T-helper 1 cell treated with Interleukin-12 subunit alpha and Interleukin-12 subunit beta and Interleukin-4 antibody, amounts not matched to agents 30 μg/mL and 1 μg/mL, for 36 hours (primary cell): ENCODE measurements at regions not wholly inside any gene's neighbourhood (a gene's known extent, or its start where the extent isn't known, plus 50 kb on each side); places are given as distances from the start of the nearest gene placed in this dataset.

ENCODE experiments used
- H3K27ac Mint-ChIP-seq: one replicate; pipeline ENCODE4 v1.8.0; 2021; ENCODE audit warnings: mild to moderate bottlenecking, mixed read lengths
- H3K27me3 Mint-ChIP-seq: one replicate; pipeline ENCODE4 v1.8.0; 2021; ENCODE audit warnings: low read depth, mixed read lengths
- H3K36me3 Mint-ChIP-seq: one replicate; pipeline ENCODE4 v1.8.0; 2021; ENCODE audit warnings: low read depth, mixed read lengths
- H3K4me1 Mint-ChIP-seq: one replicate; pipeline ENCODE4 v1.8.0; 2021; ENCODE audit warnings: low read depth, mixed read lengths
- H3K4me3 Mint-ChIP-seq: one replicate; pipeline ENCODE4 v1.8.0; 2021; ENCODE audit warnings: mild to moderate bottlenecking, moderate library complexity, mixed read lengths
- H3K9me3 Mint-ChIP-seq: one replicate; pipeline ENCODE4 v1.8.0; 2021; ENCODE audit warnings: mixed read lengths

- no peaks in the 10 kb centered on the region for H3K9me3 Mint-ChIP-seq
- no peak overlapping the region for H3K4me3 Mint-ChIP-seq
- H3K27ac Mint-ChIP-seq, result no peak overlapping the region
- no peaks in the 10 kb centered on the region for H3K36me3 Mint-ChIP-seq
- no peaks in the 10 kb centered on the region for H3K4me1 Mint-ChIP-seq
- H3K27me3 Mint-ChIP-seq, result no peaks in the 10 kb centered on the region
Measured at GRCh38 chr16:65958086-65958485, 408.4 kb upstream of the CDH5 start.

- no peaks in the 10 kb centered on the region for H3K9me3 Mint-ChIP-seq
- no peaks in the 10 kb centered on the region for H3K4me1 Mint-ChIP-seq
- no peak overlapping the region for H3K4me3 Mint-ChIP-seq
- H3K36me3 Mint-ChIP-seq, result no peaks in the 10 kb centered on the region
- H3K27ac Mint-ChIP-seq, result no peak overlapping the region
- H3K27me3 Mint-ChIP-seq, result no peaks in the 10 kb centered on the region
Measured at GRCh38 chr16:65956100-65956499, 410.4 kb upstream of the CDH5 start.

GRCh38 chr16:65954446-65954845, 412.0 kb upstream of the CDH5 start:
- no peaks in the 10 kb centered on the region for H3K27me3 Mint-ChIP-seq
- no peak overlapping the region for H3K27ac Mint-ChIP-seq
- no peaks in the 10 kb centered on the region for H3K36me3 Mint-ChIP-seq
- H3K9me3 Mint-ChIP-seq, result no peaks in the 10 kb centered on the region
- no peaks in the 10 kb centered on the region for H3K4me1 Mint-ChIP-seq
- H3K4me3 Mint-ChIP-seq, result no peak overlapping the region

GRCh38 chr16:65950211-65950610, 416.3 kb upstream of the CDH5 start:
- no peak overlapping the region for H3K27ac Mint-ChIP-seq
- no peaks in the 10 kb centered on the region for H3K4me1 Mint-ChIP-seq
- H3K27me3 Mint-ChIP-seq, result no peaks in the 10 kb centered on the region
- H3K4me3 Mint-ChIP-seq, result no peak overlapping the region
- H3K36me3 Mint-ChIP-seq, result no peaks in the 10 kb centered on the region
- no peaks in the 10 kb centered on the region for H3K9me3 Mint-ChIP-seq

- no peaks in the 10 kb centered on the region for H3K36me3 Mint-ChIP-seq
- no peaks in the 10 kb centered on the region for H3K9me3 Mint-ChIP-seq
- H3K4me3 Mint-ChIP-seq, result no peak overlapping the region
- no peaks in the 10 kb centered on the region for H3K27me3 Mint-ChIP-seq
- no peaks in the 10 kb centered on the region for H3K4me1 Mint-ChIP-seq
- no peak overlapping the region for H3K27ac Mint-ChIP-seq
Measured at GRCh38 chr16:65948361-65948760, 418.1 kb upstream of the CDH5 start.

- H3K36me3 Mint-ChIP-seq, result no peaks in the 10 kb centered on the region
- H3K27ac Mint-ChIP-seq, result no peak overlapping the region
- H3K4me1 Mint-ChIP-seq, result no peaks in the 10 kb centered on the region
- H3K27me3 Mint-ChIP-seq, result no peaks in the 10 kb centered on the region
- H3K9me3 Mint-ChIP-seq, result no peaks in the 10 kb centered on the region
- no peak overlapping the region for H3K4me3 Mint-ChIP-seq
Measured at GRCh38 chr16:65947951-65948350, 418.5 kb upstream of the CDH5 start.

- Mint-ChIP-seq H3K36me3 (no peaks in the 10 kb centered on the region), H3K27ac (no peak overlapping the region), H3K4me1 (no peaks in the 10 kb centered on the region), H3K9me3 (no peaks in the 10 kb centered on the region), H3K27me3 (no peaks in the 10 kb centered on the region), H3K4me3 (no peak overlapping the region)
Measured at GRCh38 chr16:65945493-65945892, 421.0 kb upstream of the CDH5 start.

- no peak overlapping the region for H3K27ac Mint-ChIP-seq
- no peaks in the 10 kb centered on the region for H3K4me1 Mint-ChIP-seq
- H3K36me3 Mint-ChIP-seq, result no peaks in the 10 kb centered on the region
Measured at GRCh38 chr16:65944361-65944760, 422.1 kb upstream of the CDH5 start.

GRCh38 chr16:65940711-65941110, 425.8 kb upstream of the CDH5 start:
- Mint-ChIP-seq H3K36me3 (no peaks in the 10 kb centered on the region), H3K4me3 (no peak overlapping the region), H3K4me1 (no peaks in the 10 kb centered on the region), H3K27me3 (no peaks in the 10 kb centered on the region), H3K9me3 (peaks cover 2% of the 10 kb centered on the region), H3K27ac (no peak overlapping the region)

More at GRCh38 chr16:65944361-65944760, 422.1 kb upstream of the CDH5 start:
- no peaks in the 10 kb centered on the region for H3K27me3 Mint-ChIP-seq
- H3K9me3 Mint-ChIP-seq, result no peaks in the 10 kb centered on the region
- no peak overlapping the region for H3K4me3 Mint-ChIP-seq

GRCh38 chr16:65938083-65938482, 428.4 kb upstream of the CDH5 start:
- Mint-ChIP-seq H3K27ac (no peak overlapping the region), H3K36me3 (no peaks in the 10 kb centered on the region), H3K4me1 (no peaks in the 10 kb centered on the region), H3K9me3 (peaks cover 10% of the 10 kb centered on the region), H3K27me3 (no peaks in the 10 kb centered on the region), H3K4me3 (no peak overlapping the region)

- no peak overlapping the region for H3K27ac Mint-ChIP-seq
- H3K9me3 Mint-ChIP-seq, result peaks cover 11% of the 10 kb centered on the region
- no peaks in the 10 kb centered on the region for H3K36me3 Mint-ChIP-seq
- H3K27me3 Mint-ChIP-seq, result no peaks in the 10 kb centered on the region
- H3K4me3 Mint-ChIP-seq, result no peak overlapping the region
- H3K4me1 Mint-ChIP-seq, result no peaks in the 10 kb centered on the region
Measured at GRCh38 chr16:65937455-65937854, 429.0 kb upstream of the CDH5 start.

GRCh38 chr16:65936096-65936495, 430.4 kb upstream of the CDH5 start:
- no peak overlapping the region for H3K27ac Mint-ChIP-seq
- no peaks in the 10 kb centered on the region for H3K27me3 Mint-ChIP-seq
- H3K9me3 Mint-ChIP-seq, result peaks cover 11% of the 10 kb centered on the region
- no peaks in the 10 kb centered on the region for H3K4me1 Mint-ChIP-seq
- H3K4me3 Mint-ChIP-seq, result no peak overlapping the region
- no peaks in the 10 kb centered on the region for H3K36me3 Mint-ChIP-seq

- Mint-ChIP-seq H3K27me3 (no peaks in the 10 kb centered on the region), H3K9me3 (peaks cover 11% of the 10 kb centered on the region)
Measured at GRCh38 chr16:65934443-65934842, 432.0 kb upstream of the CDH5 start.

GRCh38 chr16:65933703-65934102, 432.8 kb upstream of the CDH5 start:
- Mint-ChIP-seq H3K9me3 (peaks cover 11% of the 10 kb centered on the region), H3K4me3 (no peak overlapping the region), H3K36me3 (no peaks in the 10 kb centered on the region), H3K4me1 (no peaks in the 10 kb centered on the region), H3K27ac (no peak overlapping the region), H3K27me3 (no peaks in the 10 kb centered on the region)

More at GRCh38 chr16:65934443-65934842, 432.0 kb upstream of the CDH5 start:
- no peak overlapping the region for H3K27ac Mint-ChIP-seq
- no peak overlapping the region for H3K4me3 Mint-ChIP-seq
- no peaks in the 10 kb centered on the region for H3K36me3 Mint-ChIP-seq
- no peaks in the 10 kb centered on the region for H3K4me1 Mint-ChIP-seq

GRCh38 chr16:65932350-65933072, 434.0 kb upstream of the CDH5 start:
- Mint-ChIP-seq H3K4me1 (no peaks in the 10 kb centered on the region), H3K27me3 (no peaks in the 10 kb centered on the region), H3K27ac (no peak overlapping the region), H3K4me3 (no peak overlapping the region), H3K9me3 (peaks cover 11% of the 10 kb centered on the region), H3K36me3 (no peaks in the 10 kb centered on the region)

GRCh38 chr16:65922923-65923322, 443.6 kb upstream of the CDH5 start:
- no peaks in the 10 kb centered on the region for H3K27me3 Mint-ChIP-seq
- no peaks in the 10 kb centered on the region for H3K9me3 Mint-ChIP-seq
- H3K4me1 Mint-ChIP-seq, result no peaks in the 10 kb centered on the region
- no peak overlapping the region for H3K4me3 Mint-ChIP-seq
- H3K27ac Mint-ChIP-seq, result no peak overlapping the region
- H3K36me3 Mint-ChIP-seq, result no peaks in the 10 kb centered on the region
